K562 (cell line): ENCODE measurements at regions not wholly inside any gene's neighbourhood (a gene's known extent, or its start where the extent isn't known, plus 50 kb on each side); places are given as distances from the start of the nearest gene placed in this dataset.

Experiments used
- ATAC-seq: fragments of 200-7000 bp; cut with Tn5 transposase; 3 replicates; pipeline ENCODE4 v1.9.1; 2020; ENCODE audit warnings: moderate library complexity
- BruUV-seq: library from RNA; stranded (reverse); fragments of 400-500 nt; replicated peaks from 2 replicates; lab custom pipeline; 2021; lab: Mats Ljungman, UMichigan
- CTCF ChIA-PET: fragments of 300-600 bp; formaldehyde crosslinking; extraction: SDS; loops from one replicate; lab custom pipeline; 2021; ENCODE audit warnings: low intra/inter-chr PET ratio; lab: Yijun Ruan, JAX
- POLR2A ChIA-PET: fragments of 300-600, 350-650 bp; sonication (Branson Sonifier 250); formaldehyde crosslinking; extraction: SDS; loops from one replicate; lab custom pipeline; 2021; ENCODE audit warnings: antibody characterized with exemption, inconsistent platforms; lab: Yijun Ruan, JAX
- DNase-seq, 4 experiments: peaks; one replicate each; pipeline versions ENCODE4 v3.0.0 to v3.0.0-alpha.2; 2011 to 2018; ENCODE audit warnings: low spot score in 3 of 4, mixed read lengths in 3 of 4; ENCODE audit errors: extremely low read depth in 1 of 4
- FAIRE-seq: peaks from 2 replicates; lab custom pipeline; 2011; peaks lifted over from hg19 to GRCh38; lab: Jason Lieb, UNC
- H2AFZ ChIP-seq: 2 replicates; pipeline ENCODE4 v1.6.0; 2011; ENCODE audit warnings: low read depth, low read length, control low read depth, inconsistent platforms
- H3K27ac ChIP-seq: fragments of 200-600 bp; 3 replicates; pipeline ENCODE4 v1.8.0; 2011; ENCODE audit warnings: low read depth, mild to moderate bottlenecking, control low read depth, inconsistent platforms, low read length, moderate library complexity, mixed read lengths; ENCODE audit errors: extremely low read depth
- H3K27me3 ChIP-seq, 2 experiments: fragments of 300-600 bp in 1 of 2; 2 replicates in 1 of 2; 3 replicates in 1 of 2; pipeline versions ENCODE4 v1.6.0 to v1.8.0; 2011; ENCODE audit warnings: inconsistent platforms in 2 of 2, low read length in 2 of 2, mild to moderate bottlenecking in 1 of 2, mixed read lengths in 1 of 2, moderate library complexity in 1 of 2; ENCODE audit not compliant: control insufficient read depth in 2 of 2, insufficient read depth in 2 of 2
- H3K36me3 ChIP-seq: fragments of 300-600 bp; 3 replicates; pipeline ENCODE4 v1.8.0; 2011; ENCODE audit warnings: mild to moderate bottlenecking, low read length, inconsistent platforms; ENCODE audit not compliant: control insufficient read depth, insufficient read depth
- H3K4me1 ChIP-seq, 2 experiments: fragments of 200-600 bp in 1 of 2; replicated peaks in 1 of 2; 2 replicates in 1 of 2; 3 replicates in 1 of 2; pipeline versions ENCODE4 v1.5.1 to v1.8.0; 2011; ENCODE audit warnings: inconsistent platforms in 2 of 2, low read length in 2 of 2, mild to moderate bottlenecking in 1 of 2, mixed read lengths in 1 of 2, moderate library complexity in 1 of 2; ENCODE audit not compliant: control insufficient read depth in 2 of 2, insufficient read depth in 2 of 2
- H3K4me2 ChIP-seq: 2 replicates; pipeline ENCODE4 v1.6.1; 2011; ENCODE audit warnings: low read length, control low read depth, inconsistent platforms, mixed read lengths; ENCODE audit not compliant: insufficient read depth
- H3K4me3 ChIP-seq: fragments of 200-600 bp; sonication (generic), shearing (Covaris generic); 2 replicates; pipeline ENCODE4 v1.5.1; 2016; ENCODE audit warnings: control low read depth, inconsistent platforms
- H3K79me2 ChIP-seq: fragments of 200-600 bp; 3 replicates; pipeline ENCODE4 v1.8.0; 2011; ENCODE audit warnings: low read length, inconsistent platforms; ENCODE audit not compliant: control insufficient read depth, insufficient read depth
- H3K9ac ChIP-seq, 2 experiments: 2 replicates each; pipeline versions ENCODE4 v1.6.0 to v1.6.1; 2011; ENCODE audit warnings: low read depth in 2 of 2, low read length in 2 of 2, control low read depth in 1 of 2, inconsistent platforms in 1 of 2, mild to moderate bottlenecking in 1 of 2, mixed read lengths in 1 of 2; ENCODE audit not compliant: insufficient read depth in 1 of 2
- H3K9me1 ChIP-seq: one replicate; pipeline ENCODE4 v1.6.0; 2011; ENCODE audit warnings: inconsistent platforms, mild to moderate bottlenecking, low read length, moderate library complexity; ENCODE audit not compliant: control insufficient read depth, insufficient read depth
- H3K9me3 ChIP-seq: replicated peaks from 2 replicates; pipeline ENCODE4 v1.5.1; 2011; ENCODE audit warnings: low read depth, low read length, inconsistent platforms; ENCODE audit not compliant: control insufficient read depth, insufficient read depth
- H4K20me1 ChIP-seq: replicated peaks from 2 replicates; pipeline ENCODE4 v1.6.1; 2011; ENCODE audit warnings: low read length, inconsistent platforms, mixed read lengths; ENCODE audit not compliant: control insufficient read depth, insufficient read depth
- ADNP ChIP-seq: fragments of 200-800 bp; sonication (Bioruptor generic); IDR thresholded peaks from 2 replicates; pipeline ENCODE4 v1.6.1; 2016; ENCODE audit warnings: missing genetic modification characterization, missing compliant biosample characterization
- C11orf30 ChIP-seq: fragments of 450-650 bp; IDR thresholded peaks from 2 replicates; pipeline ENCODE4 v1.6.1; 2016; ENCODE audit warnings: low read depth, mild to moderate bottlenecking
- CREB1 ChIP-seq, 2 experiments: sonication (generic) in 1 of 2; formaldehyde crosslinking in 1 of 2; IDR thresholded peaks; 2 replicates each; pipeline versions ENCODE4 v1.6.1 to v1.8.0; 2012 to 2022; ENCODE audit warnings: inconsistent platforms in 1 of 2, mild to moderate bottlenecking in 1 of 2, missing genetic modification reagents in 1 of 2, moderate library complexity in 1 of 2
- EWSR1 ChIP-seq: fragments of 450-650 bp; IDR thresholded peaks from 2 replicates; pipeline ENCODE4 v1.6.1; 2018; ENCODE audit warnings: borderline replicate concordance, mild to moderate bottlenecking, low read depth, moderate library complexity; ENCODE audit not compliant: partially characterized antibody
- SMAD1 ChIP-seq: fragments of 150-350 bp; IDR thresholded peaks from 2 replicates; pipeline ENCODE4 v1.6.1; 2014; ENCODE audit warnings: low read length, low read depth; ENCODE audit not compliant: partially characterized antibody
- THRA ChIP-seq: fragments of 450-650 bp; IDR thresholded peaks from 2 replicates; pipeline ENCODE4 v1.6.1; 2017; ENCODE audit warnings: mild to moderate bottlenecking, moderate library complexity
- ZNF57 ChIP-seq: fragments of 450-650 bp; formaldehyde crosslinking; IDR thresholded peaks from 2 replicates; pipeline ENCODE4 v1.4.0; 2020; ENCODE audit warnings: mild to moderate bottlenecking, moderate library complexity
- ZNF644 ChIP-seq: fragments of 200-800 bp; sonication (Bioruptor generic); IDR thresholded peaks from 2 replicates; pipeline ENCODE4 v1.6.1; 2016; ENCODE audit warnings: low read depth, missing genetic modification characterization, missing compliant biosample characterization
- WGBS: fragments of 100-300 bp; shearing (Covaris generic); methylation state at CpG from one replicate; pipeline ENCODE4 v1.1.6; 2016; ENCODE audit warnings: low coverage, mixed read lengths; ENCODE audit not compliant: insufficient coverage; ENCODE audit errors: missing lambda C conversion rate; 5-methylcytosine and 5-hydroxymethylcytosine counted together
- in situ Hi-C: fragments of 300-500 bp; cut with MboI; formaldehyde crosslinking; loops from 4 replicates; pipeline ENCODE4 v1.15.0; 2018; ENCODE audit warnings: inconsistent platforms, mixed read lengths
- intact Hi-C: fragments of 100-400 bp; cut with micrococcal nuclease; formaldehyde crosslinking; loops from 2 replicates; pipeline ENCODE4 v1.14.2; 2022

- no peak for FAIRE-seq
- no peak overlapping the region for H2AFZ ChIP-seq
- ChIA-PET POLR2A (interaction anchor here (0.8 kb wide), 1 partner anchor 10 kb away, joined by 3 read pairs; no protein-coding TSS in a partner anchor), CTCF (no interaction called here)
- H3K27me3 ChIP-seq, result peaks cover 3 to 52% of the 10 kb centered on the region in 2 experiments; a peak in 3 of 5 replicates
- no peak for DNase-seq
- H3K9me3 ChIP-seq, result no peaks in the 10 kb centered on the region
- no peaks in the 10 kb centered on the region for H3K79me2 ChIP-seq
- intact Hi-C loops (no loop called here), in situ Hi-C loops (no loop called here)
- H3K27ac ChIP-seq, result no peak overlapping the region
- H3K4me1 ChIP-seq, result no peaks in the 10 kb centered on the region
- no peaks in the 10 kb centered on the region for H3K36me3 ChIP-seq
- H4K20me1 ChIP-seq, result no peaks in the 10 kb centered on the region
- no peak overlapping the region for H3K4me3 ChIP-seq
- H3K9ac ChIP-seq, result no peak overlapping the region
- WGBS, result 0% methylated on average over 14 of the region's 15 CpGs
- no peak overlapping the region for H3K4me2 ChIP-seq
- no peaks in the 10 kb centered on the region for H3K9me1 ChIP-seq
- ATAC-seq, result no peak
- no TSS peak for BruUV-seq
- TF ChIP-seq C11orf30 (no peak), SMAD1 (no peak), ZNF644 (tag) (no peak), CREB1 (IDR thresholded peaks at IDR 0.05) (no peak), CREB1 (CRISPR knock-in tag; IDR thresholded peaks at IDR 0.05) (no peak), ZNF57 (CRISPR knock-in tag) (no peak), EWSR1 (no peak), THRA (no peak), ADNP (no peak)
Observed at GRCh38 chr14:101191721-101192660, 288.5 kb upstream of the RTL1 start.
